OCI-LY3 (cell line): ENCODE measurements at regions not wholly inside any gene's neighbourhood (a gene's known extent, or its start where the extent isn't known, plus 50 kb on each side); places are given as distances from the start of the nearest gene placed in this dataset.

ENCODE experiments used
- EZH2phosphoT487 ChIP-seq: fragments of 200-600 bp; shearing (Covaris generic); IDR thresholded peaks from 2 replicates; pipeline ENCODE4 v1.6.1; 2018; ENCODE audit warnings: antibody characterized with exemption, mixed run types, low read depth
- TF ChIP-seq, protein P1 (sequence below): fragments of 200-600, 300-600 bp; sonication (generic); IDR thresholded peaks from 2 replicates; pipeline ENCODE4 v1.5.1; 2014; ENCODE audit warnings: antibody characterized with exemption, low read length, low read depth

DNA sequence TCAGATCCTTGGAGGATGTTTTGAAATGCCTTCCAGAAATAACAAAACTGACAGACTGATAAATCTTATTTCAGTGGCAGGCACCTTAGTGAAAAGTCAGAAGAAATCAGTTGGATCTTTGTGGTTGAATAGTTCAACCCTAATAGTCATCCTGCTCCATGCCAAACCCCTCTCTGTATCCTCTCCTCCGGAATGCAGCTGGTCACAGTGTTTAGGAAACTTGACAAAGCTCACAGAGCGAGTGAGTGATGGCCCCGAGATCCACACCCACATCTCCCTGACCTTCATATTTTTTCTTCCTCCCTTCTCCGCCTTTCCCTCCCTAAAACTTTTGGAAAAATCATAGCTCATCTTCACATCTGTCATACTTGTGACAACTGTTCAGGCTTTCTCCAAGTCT is 464.8 kb upstream of the CDH4 start:
- no peak for TF ChIP-seq EZH2phosphoT487
- TF ChIP-seq, protein P1, sequence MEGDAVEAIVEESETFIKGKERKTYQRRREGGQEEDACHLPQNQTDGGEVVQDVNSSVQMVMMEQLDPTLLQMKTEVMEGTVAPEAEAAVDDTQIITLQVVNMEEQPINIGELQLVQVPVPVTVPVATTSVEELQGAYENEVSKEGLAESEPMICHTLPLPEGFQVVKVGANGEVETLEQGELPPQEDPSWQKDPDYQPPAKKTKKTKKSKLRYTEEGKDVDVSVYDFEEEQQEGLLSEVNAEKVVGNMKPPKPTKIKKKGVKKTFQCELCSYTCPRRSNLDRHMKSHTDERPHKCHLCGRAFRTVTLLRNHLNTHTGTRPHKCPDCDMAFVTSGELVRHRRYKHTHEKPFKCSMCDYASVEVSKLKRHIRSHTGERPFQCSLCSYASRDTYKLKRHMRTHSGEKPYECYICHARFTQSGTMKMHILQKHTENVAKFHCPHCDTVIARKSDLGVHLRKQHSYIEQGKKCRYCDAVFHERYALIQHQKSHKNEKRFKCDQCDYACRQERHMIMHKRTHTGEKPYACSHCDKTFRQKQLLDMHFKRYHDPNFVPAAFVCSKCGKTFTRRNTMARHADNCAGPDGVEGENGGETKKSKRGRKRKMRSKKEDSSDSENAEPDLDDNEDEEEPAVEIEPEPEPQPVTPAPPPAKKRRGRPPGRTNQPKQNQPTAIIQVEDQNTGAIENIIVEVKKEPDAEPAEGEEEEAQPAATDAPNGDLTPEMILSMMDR = no peak
